GM19372 (cell line): ENCODE measurements at regions not wholly inside any gene's neighbourhood (a gene's known extent, or its start where the extent isn't known, plus 50 kb on each side); places are given as distances from the start of the nearest gene placed in this dataset.
A peak's percentile ranks its signal among the peaks of the same experiment; 100 is the strongest.

Experiments used
- ATAC-seq: cut with Tn5 transposase; IDR thresholded peaks from one replicate; pipeline ENCODE4 v1.9.1; 2021; ENCODE audit warnings: mild to moderate bottlenecking, low read depth, moderate library complexity; ENCODE audit not compliant: unreplicated experiment

DNA sequence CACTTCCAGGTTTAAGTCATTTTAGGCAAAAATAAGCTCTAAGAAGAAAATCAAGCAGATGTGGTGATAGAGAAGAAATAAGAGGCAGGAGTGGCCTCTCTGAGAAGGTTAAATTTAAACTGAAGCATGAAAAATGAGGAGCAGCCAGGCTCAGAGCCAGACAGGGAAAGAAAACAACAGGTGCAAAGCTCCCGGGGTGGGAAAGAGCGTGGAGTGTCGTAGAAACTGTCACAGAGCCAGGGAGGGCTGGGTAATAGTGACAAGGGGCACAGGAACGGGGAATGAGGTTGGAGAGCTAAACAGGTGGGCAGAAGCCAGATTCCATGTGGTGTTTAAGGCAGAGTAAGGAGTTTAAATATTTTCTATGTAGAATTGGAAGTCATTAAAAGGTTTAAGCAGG, 132.1 kb upstream of the BLID start:
- no peak for ATAC-seq

DNA sequence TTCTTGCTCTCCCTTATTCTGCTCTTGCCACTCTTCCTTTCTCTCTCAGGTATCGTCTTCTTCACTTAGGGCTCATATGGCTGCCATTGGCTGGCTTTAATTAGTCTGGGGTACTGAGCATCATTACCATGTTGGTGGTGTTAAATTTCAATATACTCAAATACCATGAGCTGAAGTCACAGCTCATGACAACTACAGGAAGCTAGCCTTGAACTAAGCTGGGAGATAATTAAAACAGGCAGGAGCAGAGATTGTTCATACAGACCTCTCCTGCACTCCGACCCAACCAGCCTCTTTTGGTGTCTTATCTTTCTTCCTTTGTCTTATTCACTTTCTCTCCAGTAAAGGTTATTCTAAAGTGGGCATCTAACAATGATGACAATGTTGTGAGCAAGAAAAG, 130.9 kb upstream of the BLID start:
- ATAC-seq, result no peak

DNA sequence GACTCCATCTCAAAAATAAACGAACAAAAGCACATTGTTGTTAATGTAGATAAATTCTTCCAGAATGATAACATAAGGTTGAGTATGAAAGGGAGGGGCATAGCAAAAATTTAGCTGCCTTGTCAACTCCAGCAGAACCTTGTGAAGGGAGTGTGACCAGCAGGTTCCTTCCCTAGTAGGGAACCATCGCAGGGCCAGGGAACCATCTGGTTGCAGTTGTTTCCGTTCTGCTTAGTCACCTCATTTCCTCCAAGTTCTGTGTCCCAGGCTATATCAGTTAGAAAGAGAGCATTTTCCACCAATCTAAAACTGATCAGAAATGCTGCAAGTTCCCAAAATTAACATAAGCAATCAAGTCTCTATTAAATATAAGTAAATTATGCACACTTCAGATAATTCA, 126.7 kb upstream of the BLID start:
- ATAC-seq, result no peak

DNA sequence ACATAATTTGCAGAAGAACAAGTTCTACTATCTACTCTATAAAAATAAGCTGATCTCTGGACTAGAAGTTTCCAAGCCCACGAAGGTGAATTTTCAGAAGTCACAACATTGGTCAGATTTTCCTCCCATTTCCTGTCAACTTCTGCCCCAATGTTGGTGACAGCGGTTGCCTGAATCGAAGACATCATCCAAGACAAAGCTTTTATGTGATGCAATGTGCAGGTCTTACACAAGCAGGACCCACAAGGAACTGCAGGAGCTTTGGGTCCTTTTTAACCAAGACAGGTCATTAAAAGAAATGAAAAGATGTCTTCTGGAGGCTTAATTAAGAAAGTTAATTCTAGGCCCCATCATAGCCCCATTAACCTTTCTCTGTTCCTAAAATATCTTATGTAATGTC, 125.6 kb upstream of the BLID start:
- ATAC-seq, result no peak

DNA sequence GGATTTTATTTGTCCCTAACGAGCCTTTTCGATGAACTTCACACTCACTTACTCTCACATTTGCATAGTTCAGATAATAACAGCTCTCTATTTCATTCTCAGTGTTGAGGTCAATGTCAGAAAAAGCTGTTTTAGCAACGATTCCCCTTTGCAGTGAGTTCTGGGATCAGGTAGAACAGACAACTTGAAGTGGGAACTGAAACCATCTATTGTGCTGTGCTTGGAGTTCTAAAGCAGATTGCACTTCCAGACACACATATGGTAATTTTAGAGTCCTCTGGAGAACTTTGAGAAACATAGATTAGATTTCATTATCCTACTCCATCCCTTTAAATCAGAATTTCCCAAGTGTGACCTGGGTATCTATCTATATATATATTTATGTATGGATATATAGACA, 124.6 kb upstream of the BLID start:
- no peak for ATAC-seq

DNA sequence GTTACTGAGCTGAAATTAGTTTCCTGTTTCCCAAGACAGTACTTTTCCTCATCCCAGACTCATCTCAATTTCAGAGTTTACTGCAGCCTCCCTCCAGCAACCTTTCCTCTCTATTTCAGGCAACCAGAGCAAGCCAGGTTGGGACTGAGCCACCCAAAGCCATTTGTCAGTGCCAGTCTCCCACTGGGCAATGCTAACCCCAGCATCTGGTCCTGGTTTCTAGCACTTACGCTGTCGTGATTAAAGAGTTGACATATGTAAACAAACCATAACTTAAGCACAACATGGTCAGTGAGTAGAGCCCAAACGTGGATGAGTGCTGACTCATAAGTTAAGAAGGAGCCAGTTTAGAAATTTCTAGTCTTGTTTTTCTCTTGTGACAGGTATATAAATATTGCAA, 119.6 kb upstream of the BLID start:
- no peak for ATAC-seq

DNA sequence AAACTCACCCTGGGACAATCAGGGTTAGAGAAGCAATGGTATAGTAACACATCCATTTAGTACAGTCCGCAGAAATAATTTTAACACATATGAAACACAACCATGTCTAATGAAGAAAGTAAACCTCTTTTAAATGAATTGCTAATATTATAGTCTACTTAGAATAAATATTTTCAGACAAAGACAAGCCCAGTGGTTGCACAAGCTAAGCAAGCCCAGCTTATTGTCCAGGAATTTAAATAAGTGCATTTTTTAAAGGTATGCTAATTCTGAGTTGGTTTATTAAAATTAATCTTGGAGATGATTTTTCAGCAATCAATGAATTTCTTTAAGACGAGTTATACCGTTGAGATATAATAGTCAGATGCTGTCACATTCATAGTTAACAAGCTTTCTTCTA, 118.8 kb upstream of the BLID start:
- no peak for ATAC-seq

DNA sequence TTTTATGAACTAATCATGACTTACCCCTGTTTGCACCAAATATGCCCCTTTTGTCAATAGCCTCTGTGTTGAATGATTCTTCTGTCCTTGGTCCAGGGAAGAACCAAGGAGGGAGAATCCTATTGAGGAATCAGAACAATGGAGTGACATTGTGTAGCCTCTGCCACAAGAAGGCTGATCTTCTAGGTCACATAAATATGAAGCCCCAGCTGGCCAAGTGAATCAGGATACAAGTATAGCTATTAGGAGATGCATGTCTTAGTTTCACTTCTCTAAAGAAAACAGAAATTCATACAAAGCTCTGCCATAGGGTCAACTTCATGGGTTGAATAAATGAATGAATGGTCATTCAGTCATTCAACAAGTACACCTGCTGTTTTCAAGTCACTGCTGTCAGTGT, 118.2 kb upstream of the BLID start:
- ATAC-seq, result no peak

DNA sequence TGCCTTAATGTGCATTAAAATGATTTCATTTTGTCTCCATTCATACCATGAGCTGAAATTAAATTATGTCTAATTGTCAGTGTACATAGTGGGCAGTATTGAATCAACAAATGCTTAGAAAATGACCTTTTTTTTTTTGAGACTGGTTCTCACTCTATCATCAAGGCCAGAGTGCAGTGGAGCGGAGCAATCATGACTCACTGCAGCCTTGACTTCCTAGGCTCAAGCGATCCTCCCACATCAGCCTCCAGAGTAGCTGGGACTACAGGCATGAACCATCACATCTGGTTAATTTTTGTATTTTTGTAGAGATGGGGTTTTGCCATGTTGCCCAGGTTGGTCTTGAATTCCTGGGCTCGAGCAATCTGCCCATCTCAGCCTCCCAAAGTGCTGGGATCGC, 117.0 kb upstream of the BLID start:
- no peak for ATAC-seq

DNA sequence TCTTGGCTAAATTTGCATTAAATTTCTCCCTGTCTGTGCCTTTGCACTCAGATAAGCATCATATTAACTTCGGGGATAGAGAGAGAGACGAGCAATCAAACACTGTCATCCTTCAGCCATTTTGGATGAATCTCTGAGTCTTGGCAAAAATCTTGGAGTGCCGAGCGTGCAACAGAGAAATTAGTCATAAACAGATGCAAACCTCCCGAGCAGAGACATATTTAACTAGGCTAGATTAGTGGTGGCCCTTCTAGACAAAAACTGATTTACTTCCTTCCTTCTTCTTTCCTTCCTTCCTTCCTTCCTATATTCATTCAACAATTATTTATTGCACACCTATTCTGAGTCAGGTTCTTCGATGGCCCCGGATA, 114.4 kb upstream of the BLID start:
- ATAC-seq, result no peak

DNA sequence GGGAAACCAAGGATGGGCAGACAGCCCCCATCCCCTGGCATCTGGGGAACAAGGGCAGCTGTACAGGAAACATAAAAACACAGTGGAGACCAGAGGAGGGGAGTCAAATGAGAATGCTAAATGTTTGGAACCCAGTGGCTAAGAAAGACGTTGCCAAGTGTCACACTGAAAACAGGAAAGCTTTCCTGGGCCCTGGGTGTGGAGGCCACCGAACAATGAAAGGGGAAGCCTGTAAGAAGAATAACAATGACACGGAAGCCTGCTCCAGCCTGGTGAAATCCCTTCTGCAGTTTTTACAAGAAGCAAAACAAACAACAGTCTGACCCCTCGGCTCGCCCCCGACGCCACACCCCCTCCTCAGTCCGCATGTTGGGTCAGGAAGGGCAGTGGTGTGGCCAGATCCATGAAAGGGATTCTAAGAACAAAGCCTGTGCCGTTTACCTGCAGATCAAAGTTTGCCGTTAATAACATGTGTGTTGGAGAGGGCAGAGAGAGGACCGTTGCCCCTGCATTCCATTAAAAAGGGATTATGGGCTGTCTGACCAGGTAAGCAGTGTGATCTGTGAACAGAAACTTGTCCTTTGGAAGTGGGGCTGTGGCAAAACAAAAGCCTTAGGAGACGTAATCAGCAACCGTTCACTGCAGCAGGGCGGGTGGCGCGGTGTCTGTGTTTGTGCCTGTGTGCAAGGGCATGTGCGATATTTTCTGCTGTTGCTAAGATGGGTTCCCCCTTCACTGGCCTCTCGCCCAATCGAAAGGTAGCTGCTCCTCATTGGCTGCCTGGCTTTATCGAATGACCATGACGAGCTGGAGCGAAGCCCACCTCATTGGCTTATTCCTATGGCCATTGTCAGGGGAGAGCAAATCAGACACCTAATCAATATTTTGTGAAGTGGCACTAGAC, 113.7 kb upstream of the BLID start:
- no peak for ATAC-seq

DNA sequence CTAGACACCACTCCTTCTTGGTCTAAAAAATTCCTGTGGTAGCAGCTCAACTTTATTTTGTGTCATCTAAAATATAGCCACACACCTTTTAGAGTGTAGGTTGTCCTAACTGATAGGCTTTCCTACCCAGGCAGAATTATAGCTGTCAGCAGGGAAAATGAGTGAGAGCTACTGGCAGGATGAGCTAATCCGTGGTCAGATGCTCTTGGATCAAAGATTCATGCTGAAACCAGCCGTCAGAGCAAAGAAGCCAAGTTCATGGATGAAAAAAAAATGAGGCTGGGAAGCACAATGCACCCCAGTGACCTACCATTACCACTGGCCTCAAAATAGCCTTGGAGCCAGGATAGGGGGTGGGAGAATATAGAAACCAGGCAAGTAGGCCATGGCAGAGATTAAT, 113.1 kb upstream of the BLID start:
- ATAC-seq, result no peak

DNA sequence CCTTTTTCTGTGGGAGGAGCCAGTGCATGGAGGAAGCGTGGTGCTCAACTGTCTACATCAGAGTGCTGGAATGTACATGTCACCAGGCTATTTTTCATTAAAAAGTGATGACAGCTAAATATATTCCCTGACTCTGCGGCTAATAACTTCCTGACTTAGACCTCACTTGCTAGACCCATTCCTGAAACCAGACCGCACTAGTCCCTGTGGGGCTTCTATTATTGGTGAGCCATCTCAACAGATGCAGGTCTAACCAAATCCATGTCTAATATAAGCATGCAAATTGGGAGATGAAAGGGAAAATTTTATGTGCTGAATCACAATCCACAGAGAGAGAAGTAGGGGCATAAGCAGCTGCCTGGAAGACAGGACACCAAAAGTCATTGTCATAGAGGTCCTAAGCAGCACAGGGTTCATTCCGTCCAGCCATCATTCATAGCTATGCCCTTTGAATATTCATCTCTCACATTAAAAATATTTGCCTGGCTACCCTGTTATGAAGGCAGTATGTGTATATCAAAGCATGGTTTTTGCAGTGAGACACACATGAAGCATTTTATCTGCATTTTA, 110.9 kb upstream of the BLID start:
- no peak for ATAC-seq

DNA sequence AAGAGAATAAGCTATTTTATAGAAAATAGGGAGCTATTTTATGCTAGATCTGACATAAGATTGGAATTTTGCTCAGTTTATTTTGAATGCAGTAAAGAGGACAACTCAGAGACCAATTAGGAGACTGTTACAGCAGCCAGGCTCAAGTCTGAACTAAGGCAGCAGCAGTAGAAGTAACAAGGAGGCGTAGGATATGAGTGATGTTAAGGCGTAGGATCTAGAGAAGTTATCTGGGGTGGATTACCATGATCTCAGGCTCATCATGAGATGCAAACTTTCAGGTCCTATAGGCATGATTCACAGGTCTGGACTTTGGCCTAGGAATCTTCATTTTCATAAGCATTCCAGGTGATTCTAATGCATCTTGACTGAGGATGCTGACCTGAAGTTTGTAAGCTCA, 108.9 kb upstream of the BLID start:
- ATAC-seq, result no peak

DNA sequence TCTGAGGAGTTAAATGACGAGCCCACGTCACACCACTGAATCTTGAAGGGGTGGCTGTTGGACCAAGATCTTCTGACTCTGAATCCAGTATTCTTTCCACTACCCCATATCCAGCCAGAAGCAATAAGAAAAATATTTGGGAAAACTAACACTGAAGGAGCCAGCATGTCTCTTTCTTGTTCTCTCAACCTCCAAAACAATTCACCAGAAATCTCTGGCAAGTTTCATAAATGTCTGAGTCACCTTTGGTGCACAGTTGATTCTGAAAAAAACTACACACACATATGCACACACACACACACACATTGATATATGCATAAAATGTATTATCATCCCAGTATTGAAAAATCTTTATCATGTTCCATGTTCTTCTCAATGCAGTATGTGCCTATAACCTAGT, 104.3 kb upstream of the BLID start:
- ATAC-seq, result no peak

DNA sequence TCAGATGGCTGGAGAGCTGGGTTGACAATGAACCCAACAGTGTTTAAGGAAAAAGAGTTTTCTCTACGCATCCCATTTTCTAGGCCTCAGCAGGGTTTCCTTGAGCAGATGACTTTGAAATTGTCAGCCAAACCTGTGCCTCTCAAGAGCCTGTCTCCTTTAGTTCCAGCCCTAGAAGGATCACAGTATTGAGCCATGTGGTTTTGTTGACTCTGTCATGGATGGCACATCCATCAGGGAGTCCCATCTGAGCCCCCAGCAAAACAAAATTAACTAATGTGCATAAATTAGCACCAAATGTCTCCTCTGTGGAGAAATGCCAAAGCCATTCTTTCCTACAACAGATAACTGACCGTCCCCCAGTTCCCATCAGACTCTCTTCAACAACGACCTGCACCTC, 103.8 kb upstream of the BLID start:
- ATAC-seq, result no peak

DNA sequence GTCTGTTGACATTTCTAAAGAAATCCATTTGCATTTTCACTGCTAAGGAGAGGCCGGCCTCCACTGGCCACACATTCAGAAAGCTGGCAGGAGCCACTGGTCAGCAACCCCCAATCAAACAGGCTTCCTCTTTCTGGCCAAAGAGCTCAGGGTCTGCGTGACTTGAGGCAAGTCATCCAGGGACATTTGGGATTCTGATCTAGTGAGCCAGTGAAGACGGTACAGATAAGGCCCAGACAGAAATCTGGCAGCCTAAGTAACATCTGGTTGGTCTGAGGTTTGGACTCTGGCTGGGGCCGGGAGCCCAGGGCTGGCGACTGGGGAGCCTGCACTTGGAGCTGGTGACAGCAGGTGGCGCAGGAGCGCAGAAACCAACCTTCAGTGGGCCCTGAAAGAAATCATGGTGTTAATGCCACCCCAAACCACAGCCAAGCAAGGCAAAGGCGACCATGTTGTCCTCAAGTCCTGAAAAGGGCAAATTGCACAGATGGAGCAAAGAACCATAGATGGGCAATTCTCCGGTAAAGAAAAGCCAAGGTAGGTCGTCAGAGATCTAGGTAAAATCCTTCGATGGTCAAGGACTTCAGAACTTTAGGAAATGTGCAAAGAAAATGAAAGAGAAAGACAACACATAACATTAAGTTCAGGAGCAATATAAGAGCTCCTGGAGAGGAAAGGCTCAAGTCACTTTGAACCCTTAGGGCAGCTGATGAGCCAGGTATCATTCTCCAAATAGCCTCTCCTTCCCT, 99.4 kb upstream of the BLID start:
- peak; percentile 74 for ATAC-seq

DNA sequence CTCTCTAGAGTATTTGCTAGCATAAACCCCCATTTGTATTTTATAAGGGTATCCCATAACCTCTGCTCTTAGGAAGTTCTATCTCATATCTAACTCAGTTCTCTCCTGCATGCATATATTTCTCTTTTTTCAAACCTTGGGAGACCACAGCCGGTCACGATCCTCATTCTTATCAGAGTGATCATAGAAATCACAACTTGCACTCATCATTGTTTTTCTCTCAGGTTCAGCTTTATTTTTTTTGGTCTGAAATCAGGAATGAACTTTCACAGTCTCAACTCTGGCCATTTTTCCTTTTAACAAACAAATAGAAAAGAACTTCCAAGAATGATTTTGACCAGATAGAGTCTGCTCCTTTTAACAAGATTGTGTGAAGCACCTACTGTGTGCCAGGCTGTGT, 98.6 kb upstream of the BLID start:
- no peak for ATAC-seq

DNA sequence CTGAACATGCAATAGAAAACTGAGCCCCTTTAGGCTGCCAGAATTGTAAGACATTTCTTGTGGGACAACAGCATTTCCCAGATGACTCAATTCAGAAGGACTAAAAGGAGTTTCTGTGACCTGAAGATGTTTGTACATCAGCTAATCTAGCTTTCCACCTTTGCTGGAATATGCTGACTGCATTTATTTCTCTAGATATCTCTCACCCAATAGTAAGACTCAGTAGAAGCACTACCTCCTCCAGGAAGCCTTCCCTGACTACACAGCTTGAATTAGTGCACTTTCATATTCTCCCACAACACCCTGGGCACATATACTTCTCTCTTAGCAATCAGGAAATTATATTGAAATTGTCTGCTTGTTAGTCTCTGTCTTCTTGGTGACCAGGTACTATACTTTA, 98.1 kb upstream of the BLID start:
- no peak for ATAC-seq

DNA sequence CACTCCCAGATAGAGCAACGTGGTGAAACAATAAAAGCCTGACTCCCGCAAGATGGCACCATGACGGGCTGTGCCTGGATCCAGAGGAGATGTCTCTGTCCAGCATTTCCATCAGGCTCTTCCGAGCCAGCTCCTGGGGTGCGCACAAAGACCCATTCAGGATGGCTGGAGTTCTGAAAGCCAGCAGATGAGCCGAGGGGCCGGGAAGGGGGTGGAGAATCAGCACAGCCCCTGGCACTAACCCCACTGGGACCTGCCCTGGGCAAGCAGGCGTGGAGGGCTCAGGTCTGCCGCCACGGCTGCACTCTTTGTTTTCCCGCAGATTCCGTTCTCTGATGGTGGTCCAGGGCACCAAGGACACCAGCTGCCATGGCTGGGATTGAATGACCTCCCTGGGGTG, 97.2 kb upstream of the BLID start:
- no peak for ATAC-seq

DNA sequence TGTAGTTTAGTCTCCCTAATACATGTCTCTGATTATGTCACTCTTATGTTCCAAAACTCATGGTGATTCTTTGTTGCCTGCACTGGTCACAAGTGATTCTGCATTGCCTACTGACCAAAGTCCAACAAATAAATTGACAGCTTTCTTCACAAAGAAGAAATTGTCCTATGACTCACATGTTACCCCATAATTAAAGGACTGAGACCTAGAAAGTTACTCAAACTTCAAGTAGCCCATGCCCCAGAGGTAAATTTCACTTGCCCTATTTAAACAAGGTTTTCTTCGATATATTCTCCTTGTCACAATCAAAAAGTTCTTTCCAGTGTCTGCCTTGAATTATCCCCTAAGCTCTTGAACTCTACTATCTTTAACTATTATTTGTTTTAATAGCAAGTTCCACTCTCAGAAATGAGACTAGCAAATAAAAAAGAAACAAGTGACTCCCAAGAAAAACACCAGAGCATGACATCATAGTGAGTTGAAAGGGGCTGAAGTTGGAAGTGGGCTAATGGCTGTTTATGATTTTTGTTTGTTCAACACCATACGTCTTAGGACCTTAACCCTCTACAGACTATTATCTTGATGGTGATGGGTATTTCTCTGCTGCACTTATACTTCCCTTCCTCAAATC, 94.5 kb upstream of the BLID start:
- no peak for ATAC-seq
